ENCODE measurements at regions not wholly inside any gene's neighbourhood (a gene's known extent, or its start where the extent isn't known, plus 50 kb on each side); places are given as distances from the start of the nearest gene placed in this dataset.

DNA sequence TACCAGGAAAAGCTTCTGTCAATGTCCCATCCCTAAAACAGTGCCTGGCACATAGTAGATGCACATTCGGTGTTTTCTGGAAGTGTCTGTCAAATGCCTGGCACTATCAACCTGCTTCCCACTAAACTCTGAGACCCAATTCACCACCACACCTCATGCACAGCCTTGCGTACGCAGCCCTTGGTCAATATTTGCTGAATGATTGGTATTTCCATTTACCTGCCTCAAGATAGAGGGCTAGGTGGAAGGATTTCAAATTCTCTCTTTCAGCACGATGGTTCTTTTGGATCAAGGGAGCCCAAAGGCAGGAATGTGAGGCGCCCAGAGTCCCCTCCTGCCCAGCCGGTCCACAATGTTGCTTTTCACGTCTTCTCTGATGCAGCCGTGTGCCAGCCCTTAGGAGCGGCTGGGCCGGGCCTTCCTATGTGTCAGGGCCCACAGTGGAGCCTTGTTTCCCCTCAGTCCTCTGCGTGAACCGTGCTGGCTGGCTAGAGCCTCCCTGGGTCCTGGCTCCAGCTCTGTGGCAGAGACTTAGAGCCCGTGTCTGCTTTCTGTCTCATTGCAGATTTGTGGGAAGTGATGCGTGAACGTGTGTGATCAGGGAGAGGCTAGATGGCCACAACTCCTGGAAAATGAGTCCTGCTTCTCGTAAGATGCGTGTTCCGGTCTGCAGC, 99.9 kb upstream of the RFLNA start:
- H3K4me3 Mint-ChIP-seq, result no peak overlapping the region
- ATAC-seq (ENCODE audit: low read depth in 2 of 2) (no peak), DNase-seq (no peak)
- no peak overlapping the region for H3K27ac Mint-ChIP-seq
- no peaks in the 10 kb centered on the region for H3K4me1 Mint-ChIP-seq
- H3K27me3 Mint-ChIP-seq, result peaks cover 0 to 17% (median 10%) of the 10 kb centered on the region in 3 donors
- H3K9me3 Mint-ChIP-seq, result peaks cover 0 to 20% (median 6%) of the 10 kb centered on the region in 7 donors
- H3K36me3 Mint-ChIP-seq, result peaks cover 0 to 9% of the 10 kb centered on the region in 2 donors

DNA sequence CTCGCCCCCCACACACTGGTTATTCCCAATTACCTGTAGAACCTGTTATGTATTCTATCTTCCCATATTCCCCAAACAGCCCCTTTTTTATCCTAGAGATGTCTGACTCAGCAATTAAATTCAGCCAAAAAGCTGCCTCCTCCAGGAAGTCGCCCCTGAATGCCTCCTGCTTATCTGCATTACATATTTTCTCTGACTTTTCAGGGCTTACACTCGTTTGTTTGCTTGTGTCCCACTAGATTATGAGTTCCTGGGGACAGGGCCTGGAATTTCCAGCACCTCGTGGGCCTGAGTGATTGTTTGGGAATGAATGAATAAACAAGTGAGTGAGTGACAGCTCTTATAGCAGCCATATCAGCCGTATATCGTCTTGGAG, 99.3 kb upstream of the RFLNA start:
- H3K4me3 Mint-ChIP-seq, result no peak overlapping the region
- ATAC-seq (ENCODE audit: low read depth in 2 of 2) (no peak), DNase-seq (no peak)
- H3K27me3 Mint-ChIP-seq, result peaks cover 0 to 17% (median 11%) of the 10 kb centered on the region in 3 donors
- H3K36me3 Mint-ChIP-seq, result peaks cover 0 to 9% of the 10 kb centered on the region in 2 donors
- no peaks in the 10 kb centered on the region for H3K4me1 Mint-ChIP-seq
- H3K27ac Mint-ChIP-seq, result no peak overlapping the region
- H3K9me3 Mint-ChIP-seq, result peaks cover 0 to 22% (median 6%) of the 10 kb centered on the region in 7 donors

DNA sequence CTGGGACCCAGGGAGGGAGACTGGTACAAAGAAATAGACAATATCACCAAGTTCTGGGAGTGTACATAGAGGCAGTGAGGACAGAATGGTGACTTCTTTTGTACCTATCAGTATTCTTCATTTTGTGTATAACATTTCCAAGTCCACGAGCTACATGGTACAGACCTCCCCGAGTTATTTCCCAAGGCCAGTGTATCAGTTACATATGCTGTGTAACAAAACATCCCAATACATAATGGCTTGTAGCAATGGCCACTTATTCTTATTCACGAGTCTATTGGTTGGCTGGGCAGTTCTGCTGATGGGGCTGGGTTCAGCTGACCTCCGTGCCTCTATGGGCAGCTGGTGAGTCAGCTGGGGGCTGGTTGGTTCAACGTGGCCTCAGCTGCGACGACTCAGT, 98.7 kb upstream of the RFLNA start:
- Mint-ChIP-seq H3K9me3 (peaks cover 2 to 29% (median 9%) of the 10 kb centered on the region in 7 donors), H3K27ac (no peak overlapping the region), H3K4me3 (no peak overlapping the region), H3K4me1 (no peaks in the 10 kb centered on the region), H3K27me3 (peaks cover 0 to 18% (median 17%) of the 10 kb centered on the region in 3 donors), H3K36me3 (peaks cover 1 to 10% of the 10 kb centered on the region in 2 donors)
- DNase-seq (no peak), ATAC-seq (ENCODE audit: low read depth in 2 of 2) (no peak)

DNA sequence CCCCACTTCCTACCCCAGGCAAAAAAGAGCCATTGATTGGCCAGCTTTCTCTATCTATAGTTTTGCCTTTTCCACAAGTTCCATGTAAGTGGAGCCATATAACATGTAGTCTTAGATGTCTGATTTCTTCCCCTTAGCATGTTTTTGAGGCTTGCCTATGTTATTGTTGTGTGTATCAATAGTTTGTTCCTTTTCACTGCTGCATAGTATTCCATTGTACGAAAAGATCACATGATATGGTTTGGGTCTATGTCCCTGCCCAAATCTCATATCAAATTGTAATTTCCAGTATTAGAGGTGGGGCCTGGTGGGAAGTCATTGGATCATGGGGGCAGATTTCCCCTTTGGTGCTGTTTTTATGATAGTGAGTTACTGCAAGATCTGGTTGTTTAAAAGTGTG, 93.6 kb upstream of the RFLNA start:
- Mint-ChIP-seq H3K4me1 (no peaks in the 10 kb centered on the region), H3K4me3 (no peak overlapping the region), H3K36me3 (peaks cover 6 to 23% of the 10 kb centered on the region in 2 donors), H3K27me3 (peaks cover 3 to 19% (median 13%) of the 10 kb centered on the region in 3 donors), H3K9me3 (peaks cover 9 to 35% (median 14%) of the 10 kb centered on the region in 7 donors), H3K27ac (peak overlapping the region in 1 of 6 donors; percentile 7)
- ATAC-seq (ENCODE audit: low read depth in 2 of 2) (no peak), DNase-seq (no peak)

DNA sequence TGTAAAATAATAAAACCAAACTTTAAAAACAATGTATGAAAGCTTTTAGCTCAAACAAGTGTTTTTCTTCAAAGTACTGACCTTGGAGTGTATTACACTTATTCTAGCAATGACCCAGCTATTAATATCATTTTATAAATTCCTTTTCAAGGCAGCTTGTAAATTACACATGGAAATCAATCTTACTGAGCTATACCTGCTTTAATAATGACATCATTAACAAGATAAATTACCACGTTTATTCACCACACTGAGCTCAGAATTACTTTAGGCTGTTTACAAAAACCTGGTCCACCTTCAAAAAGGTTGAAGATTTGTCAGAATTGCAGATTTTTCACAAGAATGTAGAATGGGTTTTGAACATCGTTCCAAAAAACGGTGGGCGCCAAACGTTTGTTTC, 91.7 kb upstream of the RFLNA start:
- ATAC-seq (ENCODE audit: low read depth in 2 of 2), result no peak
- Mint-ChIP-seq H3K27me3 (peaks cover 4 to 28% (median 16%) of the 10 kb centered on the region in 3 donors), H3K4me1 (no peaks in the 10 kb centered on the region), H3K4me3 (no peak overlapping the region), H3K36me3 (peaks cover 6 to 19% of the 10 kb centered on the region in 2 donors), H3K9me3 (peaks cover 3 to 26% (median 12%) of the 10 kb centered on the region in 7 donors), H3K27ac (no peak overlapping the region)
- no peak for DNase-seq

DNA sequence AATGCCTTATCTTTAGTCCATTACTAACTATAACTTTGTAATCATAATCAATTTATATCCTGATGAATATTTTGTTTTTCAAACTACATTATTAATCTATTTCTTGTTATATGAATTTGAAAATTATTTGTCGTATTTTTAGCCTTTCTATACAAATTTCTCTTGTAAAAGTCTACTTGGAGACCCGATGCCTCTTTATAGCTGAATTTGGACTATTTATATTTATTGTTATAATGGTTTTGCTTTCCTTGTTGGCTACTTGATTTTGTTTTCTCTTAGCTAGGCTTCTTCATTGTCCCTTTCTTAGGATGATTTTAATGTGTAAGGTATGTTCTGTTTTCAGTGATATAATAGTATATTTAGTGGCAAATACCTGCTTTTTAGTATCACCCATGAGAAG, 89.5 kb upstream of the RFLNA start:
- Mint-ChIP-seq H3K4me3 (no peak overlapping the region), H3K9me3 (peaks cover 3 to 26% (median 12%) of the 10 kb centered on the region in 7 donors), H3K27ac (no peak overlapping the region), H3K27me3 (peaks cover 4 to 30% (median 21%) of the 10 kb centered on the region in 3 donors), H3K36me3 (peaks cover 6 to 19% of the 10 kb centered on the region in 2 donors), H3K4me1 (no peaks in the 10 kb centered on the region)
- ATAC-seq (ENCODE audit: low read depth in 2 of 2) (no peak), DNase-seq (no peak)

DNA sequence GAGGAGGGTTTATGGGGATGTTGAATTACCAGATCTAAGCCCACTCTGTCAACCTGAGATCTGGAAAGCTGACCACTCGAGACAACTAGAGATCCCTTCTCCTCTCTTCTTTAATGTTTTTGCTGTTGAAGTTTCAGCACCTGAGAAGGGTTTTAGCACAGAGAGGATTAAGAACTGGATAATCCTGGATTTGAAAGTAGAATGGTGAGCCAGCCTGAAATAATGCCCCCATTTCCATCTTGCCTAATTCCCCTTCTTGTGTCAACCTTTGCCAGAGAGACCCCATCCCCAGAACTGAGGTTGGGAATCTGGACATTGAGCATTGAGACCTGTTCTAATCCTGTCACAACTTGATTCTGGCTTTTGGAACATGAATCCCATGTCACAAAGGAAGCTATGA, 87.8 kb upstream of the RFLNA start:
- ATAC-seq (ENCODE audit: low read depth in 2 of 2) (no peak), DNase-seq (no peak)
- H3K9me3 Mint-ChIP-seq, result peaks cover 3 to 22% (median 15%) of the 10 kb centered on the region in 7 donors
- H3K27me3 Mint-ChIP-seq, result peaks cover 4 to 17% (median 13%) of the 10 kb centered on the region in 3 donors
- no peak overlapping the region for H3K4me3 Mint-ChIP-seq
- H3K27ac Mint-ChIP-seq, result no peak overlapping the region
- peaks cover 0 to 11% of the 10 kb centered on the region in 2 donors for H3K36me3 Mint-ChIP-seq
- H3K4me1 Mint-ChIP-seq, result no peaks in the 10 kb centered on the region

DNA sequence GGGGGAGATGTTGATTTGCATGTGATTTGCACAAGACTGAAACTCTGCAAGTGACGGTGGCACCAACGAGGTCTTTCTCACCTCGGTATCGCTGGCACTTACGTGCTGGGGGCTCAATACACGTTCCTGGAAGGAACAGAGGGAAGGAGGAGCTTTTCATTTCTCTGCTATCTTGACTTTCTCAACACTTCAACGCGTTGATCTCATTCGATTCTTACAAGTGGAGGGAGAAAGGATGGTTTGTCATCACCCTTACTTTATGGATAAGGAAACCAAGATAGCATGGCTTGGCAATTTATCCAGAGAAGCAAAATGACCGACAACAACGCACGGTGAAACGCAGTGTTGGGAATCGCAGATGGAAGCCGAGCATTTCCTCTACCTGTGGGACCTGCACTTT, 87.3 kb upstream of the RFLNA start:
- peaks cover 0 to 11% of the 10 kb centered on the region in 2 donors for H3K36me3 Mint-ChIP-seq
- DNase-seq (no peak), ATAC-seq (ENCODE audit: low read depth in 2 of 2) (no peak)
- peaks cover 3 to 22% (median 15%) of the 10 kb centered on the region in 7 donors for H3K9me3 Mint-ChIP-seq
- no peak overlapping the region for H3K4me3 Mint-ChIP-seq
- peaks cover 4 to 17% (median 13%) of the 10 kb centered on the region in 3 donors for H3K27me3 Mint-ChIP-seq
- H3K4me1 Mint-ChIP-seq, result no peaks in the 10 kb centered on the region
- peak overlapping the region in 1 of 6 donors; percentile 9 for H3K27ac Mint-ChIP-seq

DNA sequence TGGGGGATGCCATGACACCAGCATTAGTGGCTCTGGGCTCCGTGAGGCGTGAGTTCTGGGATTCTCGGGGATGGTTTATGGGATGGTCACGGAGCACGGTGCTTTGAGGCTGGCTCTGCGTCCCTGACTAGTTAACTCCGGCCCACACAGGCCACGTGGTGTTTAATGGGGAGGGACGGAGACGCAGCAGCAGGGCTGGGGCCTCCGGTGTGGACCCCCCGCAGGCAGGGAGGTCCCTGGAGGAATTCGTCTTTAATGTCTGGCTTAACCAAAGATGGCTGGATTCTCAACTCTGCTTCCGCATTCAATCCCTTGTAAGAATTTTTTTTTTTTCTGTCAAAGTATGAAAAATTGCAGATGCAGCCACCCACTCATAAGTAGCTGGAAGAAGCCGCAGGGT, 86.4 kb upstream of the RFLNA start:
- Mint-ChIP-seq H3K27ac (no peak overlapping the region), H3K4me1 (no peaks in the 10 kb centered on the region), H3K4me3 (no peak overlapping the region), H3K9me3 (peaks cover 3 to 29% (median 17%) of the 10 kb centered on the region in 7 donors), H3K27me3 (peaks cover 4 to 20% (median 13%) of the 10 kb centered on the region in 3 donors), H3K36me3 (peaks cover 0 to 11% of the 10 kb centered on the region in 2 donors)
- no peak for DNase-seq
- no peak for ATAC-seq (ENCODE audit: low read depth in 2 of 2)

DNA sequence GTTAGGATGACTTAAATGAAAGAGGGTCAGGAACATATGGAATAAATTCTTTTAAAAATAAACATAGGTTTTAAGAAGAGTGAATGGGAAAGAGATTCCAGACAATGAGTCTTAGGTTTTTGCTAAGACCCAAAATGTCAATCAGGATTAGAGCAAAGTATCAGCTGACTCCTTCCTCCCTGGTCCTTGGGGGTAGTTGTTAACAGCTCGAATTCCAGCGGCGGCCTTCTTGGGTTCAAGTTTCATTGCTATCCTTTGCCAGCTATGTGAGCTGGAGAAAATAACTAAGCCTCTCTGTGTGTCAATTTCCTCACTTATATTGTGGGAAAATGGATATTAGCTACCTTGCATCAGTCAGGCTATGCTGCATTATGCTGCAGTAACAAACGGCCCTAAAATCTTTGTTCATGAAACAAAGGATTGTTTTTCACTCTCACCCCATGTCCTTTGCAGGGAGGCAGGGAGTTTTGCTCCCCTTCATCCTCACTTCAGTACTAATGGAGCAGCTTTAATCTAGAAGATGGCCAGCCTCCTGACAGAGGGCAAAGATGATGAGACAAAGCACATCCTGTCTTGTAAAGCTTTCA, 83.8 kb upstream of the RFLNA start:
- Mint-ChIP-seq H3K27ac (no peak overlapping the region), H3K27me3 (peaks cover 3 to 33% (median 19%) of the 10 kb centered on the region in 3 donors), H3K4me3 (no peak overlapping the region), H3K4me1 (no peaks in the 10 kb centered on the region), H3K36me3 (peaks cover 7 to 14% of the 10 kb centered on the region in 2 donors), H3K9me3 (peaks cover 3 to 44% (median 24%) of the 10 kb centered on the region in 7 donors)
- no peak for ATAC-seq (ENCODE audit: low read depth in 2 of 2)
- DNase-seq, result no peak

DNA sequence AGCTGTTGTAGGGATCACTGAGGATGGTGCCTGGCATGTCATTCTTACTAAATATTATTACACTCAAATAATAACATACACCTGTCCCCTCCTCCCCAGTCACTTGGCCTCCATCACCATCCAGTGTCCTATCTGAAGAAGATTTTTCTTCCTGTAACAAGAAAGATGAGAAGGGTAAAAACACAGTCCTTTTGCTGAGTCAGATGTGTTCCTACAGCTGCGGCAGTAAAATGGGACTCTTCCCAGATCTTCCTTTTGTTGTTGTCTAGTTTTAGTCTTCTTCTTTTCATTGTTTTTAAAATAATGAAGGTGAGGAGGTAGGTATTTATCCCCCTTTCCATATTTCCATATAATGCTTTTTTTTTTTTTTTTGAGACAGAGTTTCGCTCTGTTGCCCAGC, 83.1 kb upstream of the RFLNA start:
- DNase-seq (no peak), ATAC-seq (ENCODE audit: low read depth in 2 of 2) (no peak)
- Mint-ChIP-seq H3K9me3 (peaks cover 0 to 40% (median 21%) of the 10 kb centered on the region in 7 donors), H3K4me3 (peak overlapping the region in 1 of 8 donors; percentile 25), H3K27ac (no peak overlapping the region), H3K36me3 (peaks cover 7 to 14% of the 10 kb centered on the region in 2 donors), H3K27me3 (peaks cover 0 to 35% (median 26%) of the 10 kb centered on the region in 3 donors), H3K4me1 (no peaks in the 10 kb centered on the region)

DNA sequence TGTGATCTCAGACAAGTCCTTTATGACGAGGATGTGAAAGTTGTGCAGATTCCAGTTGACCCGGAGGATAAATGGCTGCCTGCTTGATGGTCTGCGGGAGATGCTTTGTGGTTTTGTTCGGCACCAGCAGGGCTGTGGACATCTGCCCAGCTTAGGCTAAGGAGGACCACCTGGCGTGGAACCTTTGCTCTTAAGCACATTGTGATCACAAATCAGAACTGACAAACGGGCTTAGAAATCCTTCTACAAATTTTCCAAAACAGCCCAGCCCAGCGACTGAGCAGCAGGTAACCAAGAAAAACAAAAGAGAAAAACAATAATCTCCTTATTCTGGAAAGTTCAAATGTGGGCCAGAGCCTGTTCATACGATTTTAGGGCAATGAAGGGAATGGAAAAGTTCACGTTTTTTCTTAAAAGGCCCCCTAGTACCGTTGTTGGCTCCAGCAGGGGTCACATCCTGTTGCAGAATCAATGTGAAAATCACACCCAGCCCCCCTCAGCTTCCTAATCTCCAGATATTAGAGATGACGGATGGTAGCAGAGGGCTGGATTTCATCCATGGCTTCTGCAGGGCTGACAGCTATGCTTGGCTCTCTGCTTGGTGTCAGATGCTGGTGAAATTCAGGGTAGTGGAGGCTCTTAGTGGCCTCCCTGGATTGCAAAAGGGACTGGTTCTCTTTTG, 81.1 kb upstream of the RFLNA start:
- peak overlapping the region in 1 of 8 donors; percentile 51 for H3K4me3 Mint-ChIP-seq
- no peak for DNase-seq
- peaks cover 0 to 28% (median 14%) of the 10 kb centered on the region in 3 donors for H3K27me3 Mint-ChIP-seq
- no peak overlapping the region for H3K27ac Mint-ChIP-seq
- H3K36me3 Mint-ChIP-seq, result peaks cover 7 to 15% of the 10 kb centered on the region in 2 donors
- peaks cover 0 to 40% (median 21%) of the 10 kb centered on the region in 7 donors for H3K9me3 Mint-ChIP-seq
- H3K4me1 Mint-ChIP-seq, result peaks cover 0 to 3% (median 0%) of the 10 kb centered on the region in 3 donors
- no peak for ATAC-seq (ENCODE audit: low read depth in 2 of 2)

DNA sequence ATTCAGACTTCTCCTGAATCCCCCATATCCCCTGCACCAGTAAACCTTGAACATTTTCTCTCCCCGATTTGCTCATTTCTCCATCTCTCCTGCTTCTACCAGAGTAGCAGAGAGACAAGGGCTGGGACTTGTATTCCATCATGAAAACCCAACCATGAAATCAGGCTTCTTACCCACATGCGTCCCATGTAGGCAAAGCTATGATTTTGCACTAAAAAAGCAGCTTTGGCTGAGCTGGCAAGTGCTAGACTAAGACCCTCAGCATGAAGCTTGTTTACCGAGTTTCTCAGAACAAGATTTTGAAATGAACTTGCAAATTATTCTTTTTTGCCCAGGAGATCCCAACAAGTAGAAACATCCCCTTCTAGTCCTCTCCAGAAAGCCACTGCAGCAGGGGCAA, 80.3 kb upstream of the RFLNA start:
- peaks cover 0 to 40% (median 21%) of the 10 kb centered on the region in 7 donors for H3K9me3 Mint-ChIP-seq

More for the DNA sequence above, 80.3 kb upstream of the RFLNA start:
- no peak overlapping the region for H3K27ac Mint-ChIP-seq
- H3K4me3 Mint-ChIP-seq, result no peak overlapping the region
- H3K27me3 Mint-ChIP-seq, result peaks cover 0 to 28% (median 18%) of the 10 kb centered on the region in 3 donors
- DNase-seq (no peak), ATAC-seq (ENCODE audit: low read depth in 2 of 2) (no peak)
- peaks cover 7 to 15% of the 10 kb centered on the region in 2 donors for H3K36me3 Mint-ChIP-seq
- peaks cover 0 to 3% (median 0%) of the 10 kb centered on the region in 3 donors for H3K4me1 Mint-ChIP-seq
